ENCODE measurements at regions not wholly inside any gene's neighbourhood (a gene's known extent, or its start where the extent isn't known, plus 50 kb on each side); places are given as distances from the start of the nearest gene placed in this dataset.

DNA sequence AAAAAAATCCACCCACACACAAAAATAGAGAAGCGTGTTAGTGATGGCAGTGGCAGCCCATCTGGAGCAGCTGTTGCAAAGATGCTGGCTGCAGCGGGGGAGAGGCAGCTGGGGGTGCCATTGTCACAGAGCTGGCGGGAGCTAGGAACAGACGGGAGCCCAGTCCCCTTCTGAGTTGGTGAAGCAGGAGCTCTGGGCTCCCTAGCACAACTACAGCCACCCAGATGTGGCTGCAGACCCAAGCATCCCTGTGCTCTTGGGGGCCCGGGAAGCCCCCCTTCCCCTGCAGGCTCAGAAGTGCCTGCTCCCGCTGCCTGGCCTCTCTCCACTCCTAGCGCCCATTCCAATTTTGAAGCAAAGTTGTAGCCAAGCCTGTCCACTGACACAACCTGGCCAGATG is 366.6 kb upstream of the MC4R start:
- no peak for TF ChIP-seq POLR2A (IDR thresholded peaks at IDR 0.05)
- TF ChIP-seq CTCF (IDR thresholded peaks at IDR 0.05) = no peak
